T-helper 2 cell (primary cell): ENCODE measurements at regions not wholly inside any gene's neighbourhood (a gene's known extent, or its start where the extent isn't known, plus 50 kb on each side); places are given as distances from the start of the nearest gene placed in this dataset.

Experiments used
- DNase-seq, 5 experiments: peaks; one replicate each; pipeline versions ENCODE4 v3.0.0 to v3.0.0-alpha.2; 2012 to 2022

DNA sequence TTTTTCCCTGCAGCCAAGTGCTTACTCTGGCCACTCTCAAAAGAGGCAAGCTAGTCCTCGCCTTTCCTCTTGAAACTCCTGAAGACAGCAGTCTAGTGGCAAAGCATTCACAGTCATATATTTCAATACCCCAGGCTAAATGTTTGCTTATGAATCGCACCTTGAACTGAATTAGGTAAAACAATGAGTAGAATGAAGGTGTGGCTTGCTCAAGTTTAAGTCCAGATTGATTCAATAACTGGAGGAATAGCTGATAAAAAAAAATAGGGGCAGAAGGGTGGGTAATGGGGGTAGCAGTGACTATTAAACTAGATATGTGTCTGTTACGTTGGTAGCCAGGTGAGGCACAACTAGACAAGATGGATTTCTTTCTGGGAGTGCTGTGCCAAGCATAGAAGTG, 88.2 kb upstream of the EPB41L3 start:
- no peak for DNase-seq

DNA sequence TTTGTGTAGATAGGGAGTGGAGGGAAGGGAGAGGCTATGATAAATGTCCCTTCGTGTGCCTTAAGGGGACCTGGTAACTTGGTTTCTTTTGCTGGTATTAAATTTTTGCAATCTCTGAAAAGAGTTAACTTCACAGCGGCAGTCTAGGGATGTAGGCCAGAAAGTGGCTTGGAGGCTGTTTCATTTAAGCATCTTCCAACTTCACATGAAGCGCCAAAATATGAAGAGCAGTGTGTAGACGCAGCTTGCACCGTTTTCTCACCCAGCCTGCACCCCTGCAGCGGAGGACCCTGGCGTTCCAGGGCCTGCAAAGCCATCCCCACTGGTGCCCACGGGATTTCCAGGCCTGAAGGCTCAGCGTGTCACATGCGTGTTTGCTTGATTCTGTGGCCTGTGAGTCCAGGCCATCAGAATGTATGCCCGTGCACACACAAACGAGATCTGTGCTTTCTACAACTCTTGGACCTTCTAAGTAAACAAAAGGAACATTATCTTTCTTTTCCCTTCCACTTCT, 87.2 kb upstream of the EPB41L3 start:
- DNase-seq, result no peak

DNA sequence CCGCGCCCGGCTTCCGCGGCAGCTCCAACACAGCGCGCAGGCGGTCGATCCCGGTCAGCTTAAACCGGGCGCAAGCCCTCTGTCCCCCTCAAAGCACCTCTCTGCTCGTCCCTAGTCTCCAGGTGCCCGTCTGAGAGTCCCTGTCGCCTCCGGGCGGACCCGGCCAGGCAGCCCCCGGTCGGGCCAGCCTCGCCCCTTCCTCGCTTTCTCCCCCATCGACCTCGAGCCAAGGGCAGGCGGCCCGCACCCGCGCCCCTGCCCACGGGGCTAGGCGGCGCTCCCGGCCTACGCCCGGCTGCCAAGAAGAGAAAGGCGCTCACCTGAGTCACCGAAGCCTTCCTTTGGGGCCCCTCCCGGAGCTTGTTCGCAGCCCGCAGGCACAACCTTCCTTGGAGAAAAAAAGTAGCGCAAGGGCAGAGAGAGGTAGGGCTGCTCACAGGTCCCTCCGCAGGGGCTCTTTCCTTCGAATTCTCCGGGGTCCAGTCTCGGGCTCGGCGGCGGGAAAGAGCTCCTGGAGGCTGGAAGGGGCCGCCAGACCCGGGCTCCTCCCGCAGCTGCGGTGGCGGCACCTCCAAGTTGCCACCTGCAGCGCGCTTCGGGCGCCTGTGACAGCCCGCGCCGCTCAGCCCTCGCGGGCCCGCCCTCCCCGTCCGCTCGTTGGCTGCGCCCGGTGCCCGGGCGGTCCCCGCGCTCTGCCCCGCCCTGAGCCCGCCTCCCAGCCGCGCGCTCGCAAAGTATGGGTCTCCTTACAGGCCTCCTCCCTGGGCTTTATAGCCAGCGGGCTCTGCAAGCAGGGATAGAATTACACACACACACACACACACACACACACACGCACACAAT, 86.5 kb upstream of the EPB41L3 start:
- DNase-seq, result peak in 1 of 5 experiments; percentile 68

DNA sequence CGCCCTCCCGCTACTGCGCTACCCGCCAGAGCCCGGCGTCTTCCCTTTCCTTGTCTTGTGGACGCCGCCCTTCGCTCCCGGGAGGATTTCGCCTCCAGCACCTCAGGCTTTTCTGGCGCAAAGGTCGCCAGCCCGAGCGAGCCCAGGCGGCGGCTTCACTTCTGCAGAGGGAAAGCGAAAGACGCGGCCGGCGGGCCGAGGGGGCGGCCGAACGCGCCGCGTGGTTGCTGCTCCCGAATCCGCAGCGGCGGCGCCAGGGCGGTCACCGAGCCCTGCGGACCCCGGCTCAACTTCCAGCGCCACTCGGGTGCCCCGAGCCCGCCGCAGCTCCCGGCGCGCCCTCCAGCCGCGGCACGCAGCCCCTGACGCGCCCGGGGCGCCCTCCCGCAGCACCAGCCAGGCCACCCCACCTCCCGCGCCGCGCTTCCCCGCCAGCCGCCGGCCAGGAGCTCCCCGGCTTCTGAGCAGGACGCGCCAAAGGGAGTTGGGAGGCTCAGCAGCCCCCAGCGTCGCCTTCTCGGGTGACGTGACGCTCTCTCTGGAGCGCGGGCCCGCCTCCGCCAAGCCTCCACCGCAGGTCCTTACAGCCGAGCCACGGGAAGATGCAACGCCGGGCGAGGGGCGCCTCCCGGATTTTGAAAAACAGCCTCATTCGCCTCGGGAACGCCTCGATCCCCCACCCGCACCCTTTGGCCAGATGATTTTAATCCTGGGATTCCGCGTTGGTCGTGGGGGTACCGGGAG, 84.9 kb upstream of the EPB41L3 start:
- peak in 1 of 5 experiments; percentile 16 for DNase-seq

DNA sequence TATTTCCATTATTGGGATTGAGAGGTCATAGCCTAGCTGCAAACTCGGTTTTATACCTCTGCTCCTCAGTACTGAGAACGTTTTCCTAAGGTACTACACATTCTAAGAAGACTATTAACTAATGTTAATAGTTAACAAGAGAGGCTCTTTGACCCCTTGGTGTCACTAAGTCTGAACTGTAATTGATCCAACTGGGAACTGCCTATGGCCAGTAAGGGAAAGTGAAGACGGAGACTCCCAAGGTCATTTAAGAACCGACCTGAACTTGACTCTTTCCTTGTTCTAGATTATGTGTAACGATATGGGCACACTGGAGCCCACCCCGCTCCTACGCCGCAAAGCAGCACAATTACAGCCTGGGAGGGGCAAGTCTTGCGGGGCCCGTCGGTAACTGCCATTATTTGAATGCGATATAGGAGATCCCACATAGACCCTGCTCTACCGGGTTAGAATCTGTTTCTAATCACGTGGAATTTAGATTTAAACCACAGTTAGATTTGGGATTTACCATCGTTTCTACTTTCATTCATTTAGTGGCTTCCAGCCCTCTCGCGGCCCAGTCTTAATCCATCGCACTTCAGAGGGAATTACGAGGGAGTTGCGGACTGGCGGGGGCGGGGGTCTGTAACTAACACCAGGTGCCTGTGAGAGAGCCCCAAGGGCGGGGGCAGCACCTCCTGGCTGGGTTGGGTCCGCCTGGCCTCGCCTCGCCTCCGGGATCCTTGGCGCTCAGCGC, 84.1 kb upstream of the EPB41L3 start:
- no peak for DNase-seq

DNA sequence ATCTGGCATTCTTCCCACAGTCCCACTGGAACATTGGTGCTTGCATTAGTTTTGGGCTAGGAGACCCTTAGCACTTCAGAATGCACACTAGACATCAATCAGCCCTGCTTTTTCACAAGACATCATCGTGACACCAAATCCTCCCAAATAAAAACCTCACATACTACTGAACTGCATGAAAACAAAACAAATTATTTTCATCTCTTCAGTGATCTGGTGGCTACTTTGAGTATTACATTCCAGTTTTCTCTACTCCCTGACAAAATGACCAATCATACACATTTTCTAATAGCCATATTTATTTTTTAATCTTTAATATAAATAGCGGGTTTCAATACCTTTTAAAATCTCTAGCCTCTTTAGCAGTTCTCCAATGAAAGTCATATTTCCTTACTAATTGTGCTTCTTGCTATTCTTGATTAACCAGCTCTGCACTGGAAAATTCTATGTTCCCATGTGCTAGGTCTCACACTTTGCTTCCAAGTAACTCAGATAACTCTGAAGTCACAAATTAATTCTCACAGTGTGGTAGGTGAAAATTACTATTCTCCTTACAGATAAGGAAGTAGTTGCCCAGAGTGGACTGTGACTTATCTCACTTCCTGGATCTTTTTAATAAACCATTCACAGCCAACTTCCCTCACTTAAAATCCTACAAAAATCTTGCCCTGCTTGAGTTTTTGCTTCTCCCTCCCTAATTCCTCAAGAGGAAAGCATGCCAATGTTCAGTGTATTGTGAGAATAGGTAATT, 82.5 kb upstream of the EPB41L3 start:
- DNase-seq, result no peak

DNA sequence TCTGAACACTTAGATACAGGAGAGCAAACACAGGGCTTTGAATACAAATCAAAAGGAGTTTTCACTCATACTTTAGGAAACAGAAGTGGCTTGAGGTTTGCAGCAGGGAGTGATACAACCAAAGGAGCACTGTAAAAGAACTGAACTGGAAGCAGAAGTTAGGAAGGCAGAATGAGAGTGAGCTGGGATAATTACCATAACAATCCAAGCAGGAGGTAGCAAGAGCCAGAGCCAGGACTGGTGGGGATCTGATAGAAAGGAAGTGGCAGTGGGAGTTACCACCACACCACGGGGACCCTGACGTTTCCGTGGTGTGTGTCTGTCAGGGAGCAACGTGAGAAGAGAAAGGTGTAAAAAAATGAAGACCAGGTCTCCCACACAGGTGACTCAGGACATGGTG, 81.3 kb upstream of the EPB41L3 start:
- no peak for DNase-seq

DNA sequence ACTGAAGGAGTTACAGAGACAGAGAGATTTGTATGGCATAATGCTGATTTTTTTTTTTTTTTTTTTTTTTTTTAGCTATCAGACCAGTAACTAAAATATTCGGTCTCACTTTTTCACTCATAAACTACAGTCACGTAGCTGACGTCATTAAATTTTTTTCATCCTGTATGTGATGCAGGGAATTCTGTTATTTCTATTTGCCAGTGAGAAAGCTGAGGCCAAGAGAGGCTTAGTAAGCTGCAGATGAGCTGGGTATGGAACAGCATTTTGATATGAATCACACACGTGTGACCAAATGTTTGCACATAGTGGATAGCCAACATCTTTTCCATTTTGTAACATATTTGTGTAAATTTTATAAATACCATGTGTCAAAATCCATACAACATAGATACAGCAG, 79.1 kb upstream of the EPB41L3 start:
- DNase-seq, result no peak

DNA sequence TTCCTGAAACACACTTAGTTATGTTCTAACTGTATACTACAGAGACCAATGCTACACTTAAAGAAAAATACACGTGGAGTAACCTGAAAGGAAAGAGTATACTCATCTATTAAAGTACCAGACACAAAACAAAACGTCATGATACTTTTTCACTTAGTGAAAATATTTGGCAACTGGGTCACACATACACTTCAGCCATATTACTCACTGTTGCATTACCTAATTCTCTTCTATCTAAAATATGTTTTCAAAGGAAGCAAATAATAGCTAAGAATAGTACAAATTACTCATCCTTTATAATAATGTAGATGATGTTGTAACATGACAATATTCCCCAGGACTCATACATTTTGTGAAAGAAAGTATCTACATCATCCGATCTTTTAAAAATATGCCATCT, 76.5 kb upstream of the EPB41L3 start:
- no peak for DNase-seq

DNA sequence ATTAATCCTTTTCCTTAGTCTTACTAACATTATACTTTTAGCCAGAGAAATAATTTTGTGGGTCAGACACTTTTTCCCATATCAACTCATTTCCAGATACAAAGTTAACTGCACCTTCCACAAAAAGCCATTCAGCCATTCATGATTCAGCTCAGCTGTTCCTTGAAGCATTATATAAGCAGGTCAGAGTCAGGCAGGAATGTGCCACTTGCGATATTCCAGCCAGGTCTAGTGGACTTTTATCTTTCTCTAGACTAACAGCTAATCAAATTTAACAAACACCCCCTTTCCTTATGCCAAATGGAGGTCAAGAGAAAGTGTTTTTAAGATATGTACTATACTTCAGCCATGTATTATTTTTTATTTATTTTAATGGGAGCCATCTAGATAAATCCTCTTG, 75.6 kb upstream of the EPB41L3 start:
- no peak for DNase-seq

DNA sequence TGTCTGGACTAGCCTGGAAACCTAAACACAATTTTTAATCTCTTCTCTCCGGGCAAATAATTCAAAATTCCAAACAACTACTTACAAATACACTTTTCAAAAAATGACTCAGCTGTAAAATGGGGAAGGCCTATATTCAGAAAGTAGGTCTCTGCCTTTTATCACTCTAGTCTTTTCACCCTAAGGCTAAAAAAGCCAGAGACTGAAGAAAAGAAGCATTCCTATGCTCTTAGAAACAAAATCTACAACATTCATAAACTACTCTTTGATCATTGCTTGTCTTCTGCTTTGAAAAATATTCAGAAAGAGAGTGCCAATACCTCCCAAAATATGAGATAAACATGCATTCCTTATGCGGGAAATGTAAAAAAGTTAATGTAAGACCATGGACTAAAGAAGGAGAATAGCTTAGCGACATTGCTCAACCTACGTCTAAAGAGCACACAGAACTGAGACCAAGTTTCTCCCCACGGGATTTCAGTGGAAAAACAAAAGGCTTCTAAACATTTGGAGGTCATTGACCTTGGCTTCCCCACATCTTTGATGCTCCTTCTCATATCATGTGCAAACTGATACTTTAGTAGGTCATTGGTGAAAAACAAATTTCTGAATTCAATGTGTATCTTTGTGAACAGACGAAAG, 74.4 kb upstream of the EPB41L3 start:
- DNase-seq, result no peak

DNA sequence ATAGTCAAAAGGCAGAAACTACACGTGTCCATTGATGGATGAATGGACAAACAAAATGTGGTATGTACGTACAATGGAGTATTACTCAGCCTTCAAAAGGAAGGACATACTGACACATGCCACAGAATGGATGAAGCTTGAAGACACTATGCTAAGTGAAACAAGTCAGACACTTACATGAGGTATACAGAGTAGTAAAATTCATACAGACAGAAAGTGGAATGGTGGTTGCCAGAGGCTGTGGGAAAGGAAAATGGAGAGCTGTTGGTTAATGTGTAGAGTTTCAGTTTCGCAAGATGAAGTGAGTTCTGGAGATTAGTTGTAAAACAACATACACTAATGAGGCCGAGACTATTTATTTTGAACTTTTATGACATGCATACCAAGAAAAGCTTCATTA, 67.4 kb upstream of the EPB41L3 start:
- DNase-seq, result no peak

DNA sequence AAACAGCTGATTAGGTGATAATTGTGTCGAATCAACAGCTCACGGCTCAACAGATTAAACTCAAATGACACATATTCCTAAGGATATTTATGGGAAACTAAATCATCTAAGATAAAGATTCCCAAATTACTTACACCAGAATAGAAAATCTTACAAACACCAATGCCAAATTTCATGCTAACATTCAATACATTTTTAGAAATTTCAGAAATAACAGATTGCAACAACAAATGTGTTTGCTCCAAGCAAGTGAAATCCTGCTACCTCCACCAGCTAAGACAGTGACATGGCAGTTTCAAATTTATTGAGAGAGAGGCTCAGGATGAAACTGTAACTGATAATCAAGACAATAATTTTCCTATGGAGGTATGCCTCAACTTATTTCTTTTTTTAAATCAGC, 65.0 kb upstream of the EPB41L3 start:
- no peak for DNase-seq

DNA sequence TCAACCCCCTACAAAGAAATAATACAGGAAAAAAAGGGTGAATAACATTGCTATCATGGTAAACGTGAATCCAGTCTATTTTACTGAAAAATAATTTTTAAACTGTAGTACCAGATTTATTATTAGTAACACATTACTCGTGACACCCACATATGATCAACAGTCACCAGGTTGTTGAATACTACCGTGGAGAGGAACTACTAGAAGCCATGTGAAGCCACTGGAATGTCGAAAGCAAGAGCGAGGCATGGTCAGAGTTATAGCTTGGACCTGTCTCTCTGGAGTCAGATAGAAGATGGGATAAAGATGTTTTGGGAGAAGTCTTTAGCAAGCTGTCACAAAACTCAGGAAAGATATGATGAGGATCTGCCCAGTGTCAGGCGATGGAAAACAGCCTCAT, 63.2 kb upstream of the EPB41L3 start:
- no peak for DNase-seq

DNA sequence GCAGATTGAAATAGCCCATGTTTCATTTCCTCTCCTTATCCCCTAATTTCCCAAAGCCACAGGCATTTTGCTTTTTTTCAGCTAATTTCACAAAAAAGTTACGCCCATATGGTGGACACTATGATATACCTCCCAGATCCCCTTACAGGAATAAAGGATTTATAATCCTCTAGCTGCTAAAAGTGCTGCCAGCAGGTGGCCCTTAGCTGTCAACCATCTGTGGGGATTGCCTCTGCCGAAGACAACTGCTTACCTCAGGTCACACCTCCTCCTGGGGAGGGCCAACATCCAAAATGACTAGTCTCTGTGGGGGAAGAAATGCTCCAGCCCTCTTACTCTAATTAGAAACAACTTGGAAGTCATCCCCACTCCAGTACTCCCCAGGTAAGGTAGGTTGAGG, 61.0 kb upstream of the EPB41L3 start:
- DNase-seq, result no peak

DNA sequence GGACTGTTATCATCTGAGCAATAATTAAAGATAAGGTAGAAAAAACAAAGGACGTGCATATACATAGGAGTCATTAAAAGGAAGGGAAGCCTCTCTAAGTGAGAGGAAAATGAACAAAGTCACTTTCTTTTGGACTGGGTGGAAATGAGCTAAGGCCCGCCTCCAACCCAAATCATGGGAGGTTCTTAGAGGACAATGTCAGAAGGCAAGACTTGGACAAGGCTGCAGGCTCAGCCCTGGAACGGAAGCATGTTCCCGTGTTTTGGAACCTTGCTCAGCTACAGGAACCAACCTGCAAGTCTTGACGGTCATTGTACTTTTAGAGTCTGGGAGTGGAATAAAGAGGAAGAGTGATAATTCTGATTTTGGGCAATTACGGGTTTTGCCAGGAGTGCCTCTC, 59.4 kb upstream of the EPB41L3 start:
- no peak for DNase-seq

DNA sequence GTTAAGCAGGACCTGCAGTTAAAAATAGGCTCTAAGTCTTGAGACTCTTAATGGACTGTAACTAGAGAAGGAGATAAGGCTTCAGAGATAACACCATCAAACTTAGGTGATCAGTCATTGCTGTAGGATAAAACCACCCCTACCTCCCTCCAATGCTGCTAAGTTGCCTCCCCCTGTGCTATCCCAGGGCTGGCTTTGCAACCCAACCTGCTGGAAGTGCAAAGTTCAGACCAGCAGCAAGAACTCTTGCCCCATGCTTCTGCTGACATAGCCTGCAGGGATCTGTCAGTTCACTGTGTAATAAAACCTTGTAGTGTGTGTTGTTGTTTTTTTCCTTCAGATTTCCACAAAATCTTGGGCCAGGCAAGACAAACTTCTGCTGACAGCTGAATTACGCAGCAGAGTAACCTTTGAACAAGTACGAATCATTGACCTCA, 57.4 kb upstream of the EPB41L3 start:
- DNase-seq, result no peak

DNA sequence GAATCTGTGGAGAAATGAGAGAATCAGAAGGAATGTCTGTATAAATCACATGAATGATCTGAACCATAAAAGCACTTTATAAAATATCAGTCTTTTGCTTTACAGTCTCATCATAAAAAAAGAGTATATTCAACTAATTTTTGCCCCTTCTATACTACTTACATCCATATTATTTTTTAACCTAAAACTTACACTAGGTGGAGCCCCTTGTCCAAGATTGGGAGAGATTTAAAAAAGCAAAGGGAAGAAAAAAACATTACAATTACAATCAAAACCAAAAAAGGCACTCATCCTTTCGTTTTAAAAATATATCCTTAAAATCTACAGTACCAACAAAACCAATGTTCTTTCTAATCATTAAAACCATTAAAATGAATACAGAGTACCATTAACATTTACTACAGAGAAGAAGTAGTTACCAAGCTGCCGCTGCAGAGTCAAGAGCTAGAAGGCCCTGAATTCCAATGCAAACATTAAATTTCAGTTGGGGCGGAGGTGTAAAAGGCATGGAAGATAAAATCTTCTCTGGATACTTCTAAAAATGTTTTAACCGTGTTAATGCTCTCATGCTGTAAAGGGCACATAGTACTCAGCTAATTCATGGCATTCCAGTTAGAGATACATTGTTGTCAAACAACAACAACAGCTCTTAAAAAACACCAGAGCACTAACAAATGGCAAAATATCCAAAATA, 56.7 kb upstream of the EPB41L3 start:
- DNase-seq, result no peak

DNA sequence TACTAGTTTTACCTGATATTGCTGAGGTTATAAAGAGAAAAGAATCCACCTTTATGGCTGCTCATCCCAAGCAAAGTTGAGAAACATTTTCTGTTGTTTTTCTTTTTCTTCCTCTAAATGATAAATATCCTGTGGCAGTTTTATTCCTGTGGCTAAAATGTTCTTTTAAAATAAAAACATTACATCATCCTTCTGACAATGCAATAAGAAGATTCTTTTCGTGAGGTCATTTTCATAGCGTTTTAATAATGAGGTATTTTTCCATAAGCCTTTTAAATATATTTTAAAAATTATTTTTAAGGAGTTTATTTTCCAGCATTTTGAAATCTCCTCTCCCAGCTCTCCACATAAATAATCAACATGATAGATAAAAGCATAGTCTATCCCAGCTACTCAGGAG, 52.8 kb upstream of the EPB41L3 start:
- no peak for DNase-seq
